ENCODE measurements at regions not wholly inside any gene's neighbourhood (a gene's known extent, or its start where the extent isn't known, plus 50 kb on each side); places are given as distances from the start of the nearest gene placed in this dataset.
"Not testable (repeated sequence)": the region's sequence is repeated elsewhere in the genome, so short reads cannot be mapped to it uniquely, and the experiment has no call there.

GRCh38 chr10:61064356-61064755, 120.4 kb upstream of the RHOBTB1 start:
- DNase-seq = no peak
- intact Hi-C loops (cut with DNase I) = no loop called here

- intact Hi-C loops (cut with DNase I) = no loop called here
- DNase-seq = no peak
Measured at GRCh38 chr10:61063901-61064300, 119.9 kb upstream of the RHOBTB1 start.

GRCh38 chr10:61063034-61063433, 119.0 kb upstream of the RHOBTB1 start:
- DNase-seq = peak in 1 of 10 donors; percentile 15
- intact Hi-C loops (cut with DNase I) = no loop called here

- intact Hi-C loops (cut with DNase I) = no loop called here
- no peak for DNase-seq
Measured at GRCh38 chr10:61061923-61062504, 118.0 kb upstream of the RHOBTB1 start.

- intact Hi-C loops (cut with DNase I) = no loop called here
Measured at GRCh38 chr10:61059636-61060035, 115.7 kb upstream of the RHOBTB1 start.

GRCh38 chr10:61052469-61053205, 108.7 kb upstream of the RHOBTB1 start:
- DNase-seq = no peak
- intact Hi-C loops (cut with DNase I) = no loop called here

More at GRCh38 chr10:61059636-61060035, 115.7 kb upstream of the RHOBTB1 start:
- DNase-seq = no peak

- intact Hi-C loops (cut with DNase I) = no loop called here
- DNase-seq = no peak
Measured at GRCh38 chr10:61051344-61051743, 107.4 kb upstream of the RHOBTB1 start.

- DNase-seq = no peak
- intact Hi-C loops (cut with DNase I) = no loop called here
Measured at GRCh38 chr10:61050120-61050745, 106.2 kb upstream of the RHOBTB1 start.

- intact Hi-C loops (cut with DNase I) = no loop called here
- no peak for DNase-seq
Measured at GRCh38 chr10:61049386-61049785, 105.4 kb upstream of the RHOBTB1 start.

GRCh38 chr10:61047788-61048560, 104.0 kb upstream of the RHOBTB1 start:
- intact Hi-C loops (cut with DNase I) = no loop called here
- no peak for DNase-seq

- intact Hi-C loops (cut with DNase I) = no loop called here
- no peak for DNase-seq
Measured at GRCh38 chr10:61047081-61047480, 103.1 kb upstream of the RHOBTB1 start.

- DNase-seq; intact Hi-C loops (cut with DNase I): not testable (repeated sequence)
Measured at GRCh38 chr10:61045480-61045879, 101.5 kb upstream of the RHOBTB1 start.

- no peak for DNase-seq
- intact Hi-C loops (cut with DNase I) = no loop called here
Measured at GRCh38 chr10:61042533-61042932, 98.5 kb upstream of the RHOBTB1 start.

- peak in 2 of 10 donors; percentile 65 to 78 for DNase-seq
- intact Hi-C loops (cut with DNase I) = no loop called here
Measured at GRCh38 chr10:61040399-61041016, 96.5 kb upstream of the RHOBTB1 start.

- no peak for DNase-seq
- intact Hi-C loops (cut with DNase I) = no loop called here
Measured at GRCh38 chr10:61039868-61040267, 95.9 kb upstream of the RHOBTB1 start.

- intact Hi-C loops (cut with DNase I); DNase-seq: not testable (repeated sequence)
Measured at GRCh38 chr10:61037261-61037830, 93.4 kb upstream of the RHOBTB1 start.

GRCh38 chr10:61036148-61036547, 92.2 kb upstream of the RHOBTB1 start:
- intact Hi-C loops (cut with DNase I); DNase-seq: not testable (repeated sequence)

- intact Hi-C loops (cut with DNase I) = no loop called here
- DNase-seq = no peak
Measured at GRCh38 chr10:61031341-61031740, 87.4 kb upstream of the RHOBTB1 start.

- intact Hi-C loops (cut with DNase I) = no loop called here
- DNase-seq = no peak
Measured at GRCh38 chr10:61029411-61029810, 85.4 kb upstream of the RHOBTB1 start.

GRCh38 chr10:61028861-61029361, 84.9 kb upstream of the RHOBTB1 start:
- intact Hi-C loops (cut with DNase I) = no loop called here

More at GRCh38 chr10:61028861-61029361, 84.9 kb upstream of the RHOBTB1 start:
- DNase-seq = no peak
